HEK293T (cell line): ENCODE measurements at regions not wholly inside any gene's neighbourhood (a gene's known extent, or its start where the extent isn't known, plus 50 kb on each side); places are given as distances from the start of the nearest gene placed in this dataset.

Source experiments
- ARNT ChIP-seq: fragments of 450-650 bp; IDR thresholded peaks from 2 replicates; pipeline ENCODE4 v1.6.1; 2017; ENCODE audit warnings: mild to moderate bottlenecking
- BHLHE40 ChIP-seq: fragments of 450-650 bp; IDR thresholded peaks from 2 replicates; pipeline ENCODE4 v1.6.1; 2016; ENCODE audit warnings: mild to moderate bottlenecking, moderate library complexity, borderline replicate concordance
- CTBP1 ChIP-seq: fragments of 450-650 bp; IDR thresholded peaks from 2 replicates; pipeline ENCODE4 v1.6.1; 2016; ENCODE audit warnings: borderline replicate concordance
- FOXA1 ChIP-seq: fragments of 450-650 bp; IDR thresholded peaks from 2 replicates; pipeline ENCODE4 v1.6.1; 2016; ENCODE audit warnings: mild to moderate bottlenecking
- FOXK2 ChIP-seq: fragments of 450-650 bp; IDR thresholded peaks from 2 replicates; pipeline ENCODE4 v1.6.1; 2016; ENCODE audit warnings: mild to moderate bottlenecking
- FOXM1 ChIP-seq: fragments of 450-650 bp; IDR thresholded peaks from 2 replicates; pipeline ENCODE4 v1.6.1; 2017; ENCODE audit warnings: mild to moderate bottlenecking, borderline replicate concordance
- L3MBTL2 ChIP-seq: fragments of 450-650 bp; conservative IDR thresholded peaks from 2 replicates; pipeline ENCODE4 v1.6.1; 2016; ENCODE audit warnings: mild to moderate bottlenecking
- PKNOX1 ChIP-seq: fragments of 450-650 bp; IDR thresholded peaks from 2 replicates; pipeline ENCODE4 v1.6.1; 2016
- SP1 ChIP-seq: fragments of 450-650 bp; IDR thresholded peaks from 2 replicates; pipeline ENCODE4 v1.6.1; 2017
- SUZ12 ChIP-seq: fragments of 450-650 bp; IDR thresholded peaks from 2 replicates; pipeline ENCODE4 v1.6.1; 2016; ENCODE audit warnings: mild to moderate bottlenecking
- TARDBP ChIP-seq: fragments of 450-650 bp; IDR thresholded peaks from 2 replicates; pipeline ENCODE4 v1.6.1; 2016
- ZNF384 ChIP-seq: fragments of 450-650 bp; IDR thresholded peaks from 2 replicates; pipeline ENCODE4 v1.6.1; 2016

DNA sequence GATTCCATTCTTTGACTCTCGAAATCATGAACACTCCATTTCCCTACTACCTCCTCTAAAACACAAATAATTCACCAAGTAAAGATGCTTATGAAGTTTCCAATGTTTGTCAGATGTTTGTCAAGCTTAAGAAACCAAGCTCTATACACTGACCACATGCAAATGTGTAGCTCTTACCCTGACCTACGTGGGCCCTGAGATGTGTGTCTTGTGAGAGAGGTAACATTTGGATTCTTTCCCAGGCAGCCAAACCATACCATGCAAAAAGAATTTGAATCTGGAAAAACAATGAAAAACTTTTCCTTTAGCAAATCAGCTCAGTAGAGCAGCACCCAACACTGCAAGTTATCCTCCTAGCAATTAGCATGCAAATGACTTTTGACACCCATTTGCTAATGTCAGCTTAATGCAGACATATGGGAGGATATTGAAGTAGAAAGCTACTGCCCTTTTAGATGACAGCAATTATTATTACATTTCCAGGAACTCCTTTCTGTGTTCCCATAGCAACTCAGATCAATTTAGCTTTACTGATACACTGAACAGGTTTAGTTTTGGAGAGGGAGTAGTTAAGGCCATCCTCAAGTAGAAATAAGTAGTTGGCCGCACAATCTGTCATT is 83.2 kb upstream of the RGS4 start:
- TF ChIP-seq L3MBTL2 (no peak), TARDBP (no peak), FOXA1 (no peak), CTBP1 (no peak), SP1 (no peak), FOXM1 (no peak), PKNOX1 (no peak), SUZ12 (no peak), BHLHE40 (no peak), FOXK2 (no peak), ARNT (no peak), ZNF384 (no peak)
